ENCODE measurements at regions not wholly inside any gene's neighbourhood (a gene's known extent, or its start where the extent isn't known, plus 50 kb on each side); places are given as distances from the start of the nearest gene placed in this dataset.

- H3K27ac ChIP-seq, result peak overlapping the region; percentile 44; the same call in 1 of the 2 replicates
- no peak for TF ChIP-seq CTCF (conservative IDR thresholded peaks at IDR 0.05)
Measured at GRCh38 chr6:106765496-106765895, 136.1 kb downstream of the QRSL1 start.

- no peak for TF ChIP-seq CTCF (conservative IDR thresholded peaks at IDR 0.05)
- peak overlapping the region; percentile 44 for H3K27ac ChIP-seq
Measured at GRCh38 chr6:106764353-106764980, 135.1 kb downstream of the QRSL1 start.

- no peak overlapping the region for H3K27ac ChIP-seq
- no peak for TF ChIP-seq CTCF (conservative IDR thresholded peaks at IDR 0.05)
Measured at GRCh38 chr6:106763361-106763760, 134.0 kb downstream of the QRSL1 start.

- H3K27ac ChIP-seq, result no peak overlapping the region
- TF ChIP-seq CTCF (conservative IDR thresholded peaks at IDR 0.05), result no peak
Measured at GRCh38 chr6:106761160-106761559, 131.8 kb downstream of the QRSL1 start.

- TF ChIP-seq CTCF (conservative IDR thresholded peaks at IDR 0.05), result no peak
- no peak overlapping the region for H3K27ac ChIP-seq
Measured at GRCh38 chr6:106759112-106759511, 129.7 kb downstream of the QRSL1 start.

- no peak for TF ChIP-seq CTCF (conservative IDR thresholded peaks at IDR 0.05)
- peak overlapping the region; percentile 70 for H3K27ac ChIP-seq
Measured at GRCh38 chr6:106757722-106758467, 128.5 kb downstream of the QRSL1 start.

- H3K27ac ChIP-seq, result peak overlapping the region; percentile 70
- TF ChIP-seq CTCF (conservative IDR thresholded peaks at IDR 0.05), result no peak
Measured at GRCh38 chr6:106757267-106757666, 127.9 kb downstream of the QRSL1 start.

Data from VCaP (cell line).